ENCODE measurements at regions not wholly inside any gene's neighbourhood (a gene's known extent, or its start where the extent isn't known, plus 50 kb on each side); places are given as distances from the start of the nearest gene placed in this dataset.

DNA sequence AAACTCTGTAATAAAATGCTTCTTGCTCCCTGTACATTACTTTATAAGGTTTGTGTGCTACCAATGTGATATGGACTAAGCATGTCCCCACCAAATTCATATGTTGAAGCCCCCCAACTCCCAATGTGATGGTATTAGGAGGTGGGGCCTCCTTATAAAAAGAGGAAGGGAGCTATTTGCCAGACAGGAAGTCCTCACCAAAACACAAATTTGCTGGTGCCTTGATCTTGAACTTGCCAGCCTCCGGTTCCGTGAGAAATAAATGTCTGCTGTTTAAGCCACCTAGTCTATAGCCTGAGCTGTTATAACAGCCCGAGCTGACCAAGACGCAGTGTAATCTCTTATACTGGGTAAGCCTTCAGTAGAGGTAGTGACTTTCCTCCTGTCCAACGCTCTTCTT is 114.5 kb downstream of the INHBA start:
- Mint-ChIP-seq H3K27me3 (peaks cover 11% of the 10 kb centered on the region), H3K36me3 (no peaks in the 10 kb centered on the region), H3K27ac (no peak overlapping the region), H3K4me3 (no peak overlapping the region), H3K4me1 (no peaks in the 10 kb centered on the region), H3K9me3 (no peaks in the 10 kb centered on the region)
- DNase-seq, result no peak

- no peaks in the 10 kb centered on the region for H3K9me3 Mint-ChIP-seq
- peaks cover 11% of the 10 kb centered on the region for H3K27me3 Mint-ChIP-seq
- no peak overlapping the region for H3K4me3 Mint-ChIP-seq
- H3K36me3 Mint-ChIP-seq, result no peaks in the 10 kb centered on the region
- H3K27ac Mint-ChIP-seq, result no peak overlapping the region
- no peaks in the 10 kb centered on the region for H3K4me1 Mint-ChIP-seq
- no peak for DNase-seq
These were observed 115.8 kb downstream of the INHBA start for GRCh38 chr7:41586931-41587640.

DNA sequence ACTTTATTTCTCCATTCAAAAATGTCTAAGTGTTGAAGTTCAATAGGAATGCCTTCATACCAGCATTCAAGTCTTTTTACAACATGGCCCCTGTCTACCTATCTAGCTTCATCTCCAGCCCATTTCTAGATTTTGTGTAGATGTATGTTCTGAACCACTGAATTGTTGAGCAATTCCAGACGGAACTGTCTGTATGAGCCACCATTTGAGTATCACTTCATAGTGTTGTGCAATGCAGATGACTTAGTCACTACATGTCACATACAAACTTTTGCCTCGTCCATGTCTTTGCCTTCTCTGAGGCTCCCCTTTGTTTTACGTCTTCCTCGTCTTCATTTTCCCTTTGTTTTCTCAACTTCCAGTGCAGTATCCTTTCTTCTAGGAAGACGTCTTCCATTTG is 118.1 kb downstream of the INHBA start:
- Mint-ChIP-seq H3K36me3 (no peaks in the 10 kb centered on the region), H3K4me3 (no peak overlapping the region), H3K9me3 (no peaks in the 10 kb centered on the region), H3K27ac (no peak overlapping the region), H3K27me3 (no peaks in the 10 kb centered on the region), H3K4me1 (no peaks in the 10 kb centered on the region)
- no peak for DNase-seq

- no peak for DNase-seq
- Mint-ChIP-seq H3K36me3 (no peaks in the 10 kb centered on the region), H3K9me3 (no peaks in the 10 kb centered on the region), H3K4me1 (no peaks in the 10 kb centered on the region), H3K27me3 (no peaks in the 10 kb centered on the region), H3K27ac (no peak overlapping the region), H3K4me3 (no peak overlapping the region)
These were observed 120.8 kb downstream of the INHBA start for GRCh38 chr7:41582116-41582515.

- Mint-ChIP-seq H3K4me3 (no peak overlapping the region), H3K27me3 (peaks cover 8% of the 10 kb centered on the region), H3K4me1 (no peaks in the 10 kb centered on the region), H3K36me3 (no peaks in the 10 kb centered on the region), H3K27ac (no peak overlapping the region), H3K9me3 (no peaks in the 10 kb centered on the region)
- DNase-seq, result no peak
These were observed 121.8 kb downstream of the INHBA start for GRCh38 chr7:41581041-41581440.

GRCh38 chr7:41579961-41580935 is 122.6 kb downstream of the INHBA start:
- Mint-ChIP-seq H3K4me1 (no peaks in the 10 kb centered on the region), H3K36me3 (no peaks in the 10 kb centered on the region), H3K27me3 (peaks cover 12% of the 10 kb centered on the region), H3K27ac (no peak overlapping the region), H3K4me3 (no peak overlapping the region), H3K9me3 (no peaks in the 10 kb centered on the region)
- no peak for DNase-seq

DNA sequence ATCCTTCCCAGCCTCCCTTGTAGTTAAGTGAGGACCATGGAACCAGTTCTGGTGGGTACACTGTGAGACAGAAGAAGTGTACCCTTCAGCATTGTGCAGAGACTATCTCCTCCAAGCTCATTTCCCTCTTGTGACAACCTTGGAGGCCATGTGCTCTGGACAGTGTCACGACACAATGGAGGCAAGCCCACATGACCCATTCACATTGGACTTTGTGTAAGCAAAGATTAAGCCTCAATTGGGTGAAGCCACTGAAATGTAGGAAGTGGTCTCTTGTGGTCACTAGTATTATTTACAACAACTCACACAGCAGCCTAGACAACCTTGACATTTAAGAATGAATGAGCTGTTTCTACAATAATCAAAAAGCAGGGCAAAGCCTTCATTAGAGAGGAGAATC is 124.2 kb downstream of the INHBA start:
- DNase-seq, result no peak
- H3K4me1 Mint-ChIP-seq, result no peaks in the 10 kb centered on the region
- H3K9me3 Mint-ChIP-seq, result no peaks in the 10 kb centered on the region
- no peaks in the 10 kb centered on the region for H3K36me3 Mint-ChIP-seq
- H3K27me3 Mint-ChIP-seq, result peaks cover 12% of the 10 kb centered on the region
- no peak overlapping the region for H3K27ac Mint-ChIP-seq
- H3K4me3 Mint-ChIP-seq, result no peak overlapping the region

- DNase-seq, result no peak
- Mint-ChIP-seq H3K4me1 (no peaks in the 10 kb centered on the region), H3K27me3 (peaks cover 12% of the 10 kb centered on the region), H3K9me3 (no peaks in the 10 kb centered on the region), H3K27ac (no peak overlapping the region), H3K4me3 (no peak overlapping the region), H3K36me3 (no peaks in the 10 kb centered on the region)
These were observed 126.7 kb downstream of the INHBA start for GRCh38 chr7:41576166-41576565.

GRCh38 chr7:41574377-41574776 is 128.5 kb downstream of the INHBA start:
- Mint-ChIP-seq H3K4me3 (no peak overlapping the region), H3K27ac (no peak overlapping the region), H3K36me3 (no peaks in the 10 kb centered on the region), H3K27me3 (peaks cover 12% of the 10 kb centered on the region), H3K4me1 (no peaks in the 10 kb centered on the region), H3K9me3 (no peaks in the 10 kb centered on the region)
- DNase-seq, result no peak

DNA sequence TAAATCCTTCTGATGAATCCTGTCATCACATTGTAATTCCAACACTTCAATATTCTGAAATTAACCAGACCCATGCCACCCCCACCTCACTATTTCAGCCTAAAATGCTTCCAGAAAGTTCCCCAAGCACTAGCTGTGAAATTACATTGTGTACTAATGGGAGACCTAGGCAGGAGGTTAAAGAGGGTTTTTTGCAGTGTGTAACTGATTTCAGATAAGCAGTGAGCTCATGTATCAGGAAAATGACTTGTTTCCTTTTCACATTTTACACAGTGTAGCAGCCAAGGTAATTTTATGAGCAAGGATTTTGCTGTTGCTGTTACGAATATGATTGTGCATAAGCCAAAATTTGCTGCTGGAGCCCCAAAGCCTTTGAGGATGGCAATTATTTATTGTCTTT is 129.0 kb downstream of the INHBA start:
- Mint-ChIP-seq H3K36me3 (no peaks in the 10 kb centered on the region), H3K4me1 (no peaks in the 10 kb centered on the region), H3K27me3 (peaks cover 12% of the 10 kb centered on the region), H3K9me3 (no peaks in the 10 kb centered on the region), H3K27ac (no peak overlapping the region), H3K4me3 (no peak overlapping the region)
- DNase-seq, result no peak

DNA sequence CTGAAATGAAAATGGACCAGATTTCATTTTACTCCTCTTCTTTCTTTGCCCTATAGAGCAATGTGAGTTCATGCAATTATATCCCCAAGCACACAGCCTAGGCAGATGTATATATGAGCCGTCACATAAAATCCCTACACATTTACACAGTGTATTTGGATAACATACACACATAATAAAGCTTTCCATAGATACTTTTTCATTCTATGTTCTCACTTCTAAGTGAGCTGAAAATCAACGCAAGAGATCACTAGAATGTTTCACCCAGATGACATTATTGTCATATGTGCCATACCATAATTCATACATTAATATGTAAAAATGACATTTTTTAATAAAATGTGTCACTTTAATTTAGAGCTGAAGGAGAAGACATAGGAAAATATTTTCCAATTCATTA is 129.4 kb downstream of the INHBA start:
- Mint-ChIP-seq H3K9me3 (no peaks in the 10 kb centered on the region), H3K4me3 (no peak overlapping the region), H3K4me1 (no peaks in the 10 kb centered on the region), H3K36me3 (no peaks in the 10 kb centered on the region), H3K27me3 (peaks cover 12% of the 10 kb centered on the region), H3K27ac (no peak overlapping the region)
- DNase-seq, result no peak

- no peak overlapping the region for H3K4me3 Mint-ChIP-seq
- H3K27ac Mint-ChIP-seq, result no peak overlapping the region
- no peaks in the 10 kb centered on the region for H3K9me3 Mint-ChIP-seq
- H3K4me1 Mint-ChIP-seq, result no peaks in the 10 kb centered on the region
- no peak for DNase-seq
- peaks cover 12% of the 10 kb centered on the region for H3K27me3 Mint-ChIP-seq
- H3K36me3 Mint-ChIP-seq, result no peaks in the 10 kb centered on the region
These were observed 129.9 kb downstream of the INHBA start for GRCh38 chr7:41573015-41573414.

- Mint-ChIP-seq H3K4me3 (no peak overlapping the region), H3K36me3 (no peaks in the 10 kb centered on the region), H3K27me3 (peaks cover 9% of the 10 kb centered on the region), H3K9me3 (no peaks in the 10 kb centered on the region), H3K27ac (no peak overlapping the region), H3K4me1 (no peaks in the 10 kb centered on the region)
- DNase-seq, result no peak
These were observed 131.3 kb downstream of the INHBA start for GRCh38 chr7:41571573-41571972.

DNA sequence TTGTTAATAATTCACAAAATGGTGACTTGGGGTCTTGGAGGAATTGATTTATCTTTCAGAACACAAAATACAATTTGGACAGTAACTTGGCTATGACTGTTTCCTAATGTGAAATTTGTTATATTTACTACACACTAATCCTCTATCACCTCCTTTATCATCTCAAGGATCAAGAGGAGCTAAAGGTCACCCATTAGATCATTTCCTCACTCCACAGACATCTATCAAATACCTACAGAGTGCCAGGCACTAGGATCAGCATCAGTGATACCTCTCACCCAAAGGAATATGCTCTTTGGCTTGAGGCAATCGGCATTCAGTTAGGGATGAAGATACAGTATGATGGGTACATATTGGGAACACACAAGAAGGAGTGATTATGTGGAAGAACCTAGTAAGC is 132.1 kb downstream of the INHBA start:
- Mint-ChIP-seq H3K36me3 (no peaks in the 10 kb centered on the region), H3K4me1 (no peaks in the 10 kb centered on the region), H3K9me3 (no peaks in the 10 kb centered on the region), H3K27me3 (peaks cover 1% of the 10 kb centered on the region), H3K27ac (no peak overlapping the region), H3K4me3 (no peak overlapping the region)
- DNase-seq, result no peak

DNA sequence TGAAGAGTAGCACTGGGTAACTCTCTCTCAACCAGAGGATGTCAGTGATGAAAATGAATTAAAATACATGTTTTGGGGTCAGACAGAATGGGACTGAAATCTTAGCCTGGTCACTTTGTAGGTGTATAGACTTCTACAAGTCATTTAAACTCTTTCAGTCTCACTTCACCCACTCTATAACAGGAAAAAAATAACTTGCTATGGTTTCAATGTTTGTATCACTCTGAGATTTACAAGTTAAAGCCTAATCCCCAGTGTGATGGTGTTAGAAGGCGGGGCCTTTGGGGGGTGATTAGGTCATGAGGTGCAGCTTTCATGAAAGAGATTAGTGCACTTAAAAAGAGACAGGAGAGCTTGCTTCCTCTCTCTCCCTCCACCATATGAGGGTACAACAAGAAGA is 134.8 kb downstream of the INHBA start:
- H3K27ac Mint-ChIP-seq, result no peak overlapping the region
- no peak overlapping the region for H3K4me3 Mint-ChIP-seq
- no peaks in the 10 kb centered on the region for H3K4me1 Mint-ChIP-seq
- H3K9me3 Mint-ChIP-seq, result no peaks in the 10 kb centered on the region
- no peaks in the 10 kb centered on the region for H3K36me3 Mint-ChIP-seq
- DNase-seq, result no peak
- H3K27me3 Mint-ChIP-seq, result no peaks in the 10 kb centered on the region

- H3K27ac Mint-ChIP-seq, result no peak overlapping the region
- H3K9me3 Mint-ChIP-seq, result no peaks in the 10 kb centered on the region
- no peaks in the 10 kb centered on the region for H3K36me3 Mint-ChIP-seq
- no peak for DNase-seq
- no peaks in the 10 kb centered on the region for H3K27me3 Mint-ChIP-seq
- H3K4me1 Mint-ChIP-seq, result no peaks in the 10 kb centered on the region
- no peak overlapping the region for H3K4me3 Mint-ChIP-seq
These were observed 135.2 kb downstream of the INHBA start for GRCh38 chr7:41567731-41568114.

Measured in activated naive CD8-positive, alpha-beta T cell treated with anti-CD3 and anti-CD28 coated beads for 36 hours (primary cell).